IMR-90 (cell line): ENCODE measurements at regions not wholly inside any gene's neighbourhood (a gene's known extent, or its start where the extent isn't known, plus 50 kb on each side); places are given as distances from the start of the nearest gene placed in this dataset.

ENCODE experiments used
- ATAC-seq: fragments of 200-7000 bp; cut with Tn5 transposase; 2 replicates; pipeline ENCODE4 v1.9.1; 2020; ENCODE audit warnings: low read depth, mild to moderate bottlenecking, moderate library complexity
- BruUV-seq: library from RNA; stranded (reverse); fragments of 400-500 nt; replicated peaks from 2 replicates; lab custom pipeline; 2021; lab: Mats Ljungman, UMichigan
- CTCF ChIA-PET: fragments of 300-600 bp; formaldehyde crosslinking; extraction: SDS; loops from one replicate; lab custom pipeline; 2021; ENCODE audit warnings: antibody characterized with exemption; lab: Yijun Ruan, JAX
- POLR2A ChIA-PET: fragments of 300-600 bp; sonication (Branson Sonifier 250); formaldehyde crosslinking; loops from one replicate; lab custom pipeline; 2022; ENCODE audit warnings: antibody characterized with exemption; ENCODE audit not compliant: unreplicated experiment; lab: Charles Lee
- DNase-seq: peaks from one replicate; pipeline ENCODE4 v3.0.0; 2013
- H2AFZ ChIP-seq: replicated peaks from 2 replicates; pipeline ENCODE3; 2013; ENCODE audit warnings: low read length, mild to moderate bottlenecking; ENCODE audit not compliant: poor library complexity
- H2AK5ac ChIP-seq: 2 replicates; pipeline ENCODE4 v1.6.1; 2013; ENCODE audit warnings: low read depth, low read length, inconsistent platforms
- H2AK9ac ChIP-seq: replicated peaks from 2 replicates; pipeline ENCODE3; 2013; ENCODE audit warnings: mild to moderate bottlenecking, low read depth, low read length, moderate library complexity; ENCODE audit not compliant: poor library complexity
- H2BK120ac ChIP-seq: 2 replicates; pipeline ENCODE4 v1.6.1; 2013; ENCODE audit warnings: low read depth, low read length, inconsistent platforms
- H2BK15ac ChIP-seq: 3 replicates; pipeline ENCODE4 v1.6.1; 2013; ENCODE audit warnings: low read depth, low read length, inconsistent platforms
- H2BK20ac ChIP-seq: 2 replicates; pipeline ENCODE4 v1.6.1; 2013; ENCODE audit warnings: low read depth, mild to moderate bottlenecking, inconsistent platforms, low read length, moderate library complexity
- H2BK5ac ChIP-seq: 2 replicates; pipeline ENCODE4 v1.6.1; 2013; ENCODE audit warnings: mild to moderate bottlenecking, low read depth, low read length, inconsistent platforms; ENCODE audit not compliant: poor library complexity, severe bottlenecking
- H3K14ac ChIP-seq: replicated peaks from 2 replicates; pipeline ENCODE4 v1.6.1; 2013; ENCODE audit warnings: low read depth, low read length, inconsistent platforms
- H3K18ac ChIP-seq: 2 replicates; pipeline ENCODE4 v1.6.1; 2013; ENCODE audit warnings: low read depth, low read length, control low read depth
- H3K23ac ChIP-seq: 2 replicates; pipeline ENCODE4 v1.6.1; 2013; ENCODE audit warnings: low read depth, low read length, inconsistent platforms
- H3K27ac ChIP-seq: 2 replicates; pipeline ENCODE4 v1.5.1; 2013; ENCODE audit warnings: mild to moderate bottlenecking, control low read depth, low read length; ENCODE audit not compliant: insufficient read depth
- H3K27me3 ChIP-seq: 2 replicates; pipeline ENCODE4 v1.6.1; 2013; ENCODE audit warnings: low read length; ENCODE audit not compliant: control insufficient read depth, insufficient read depth
- H3K36me3 ChIP-seq: 2 replicates; pipeline ENCODE4 v1.6.1; 2013; ENCODE audit warnings: low read length, mixed read lengths; ENCODE audit not compliant: control insufficient read depth, insufficient read depth
- H3K4ac ChIP-seq: 2 replicates; pipeline ENCODE4 v1.6.1; 2013; ENCODE audit warnings: low read depth, low read length, inconsistent platforms
- H3K4me1 ChIP-seq: 2 replicates; pipeline ENCODE4 v1.6.1; 2013; ENCODE audit warnings: low read length, mixed read lengths; ENCODE audit not compliant: control insufficient read depth, insufficient read depth
- H3K4me2 ChIP-seq: 2 replicates; pipeline ENCODE4 v1.6.1; 2013; ENCODE audit warnings: low read depth, mild to moderate bottlenecking, control low read depth, low read length, moderate library complexity
- H3K4me3 ChIP-seq: 2 replicates; pipeline ENCODE4 v1.5.1; 2013; ENCODE audit warnings: low read depth, mild to moderate bottlenecking, control low read depth, low read length, moderate library complexity; ENCODE audit not compliant: insufficient read depth
- H3K56ac ChIP-seq: 2 replicates; pipeline ENCODE4 v1.6.1; 2013; ENCODE audit warnings: low read length, inconsistent platforms; ENCODE audit not compliant: insufficient read depth; ENCODE audit errors: extremely low read depth
- H3K79me1 ChIP-seq, 2 experiments: 2 replicates each; pipeline ENCODE4 v1.6.1; 2013; ENCODE audit warnings: low read length in 2 of 2, inconsistent platforms in 1 of 2, low read depth in 1 of 2
- H3K9ac ChIP-seq: 2 replicates; pipeline ENCODE4 v1.6.1; 2013; ENCODE audit warnings: low read depth, low read length, control low read depth
- H3K9me1 ChIP-seq: 2 replicates; pipeline ENCODE4 v1.6.1; 2013; ENCODE audit warnings: low read length, inconsistent platforms; ENCODE audit not compliant: insufficient read depth
- H3K9me3 ChIP-seq: 2 replicates; pipeline ENCODE4 v1.6.1; 2013; ENCODE audit warnings: low read length; ENCODE audit not compliant: control insufficient read depth, insufficient read depth
- H4K20me1 ChIP-seq: 2 replicates; pipeline ENCODE4 v1.6.1; 2013; ENCODE audit warnings: low read length, inconsistent platforms; ENCODE audit not compliant: insufficient read depth
- H4K5ac ChIP-seq: 2 replicates; pipeline ENCODE4 v1.6.1; 2013; ENCODE audit warnings: mild to moderate bottlenecking, low read depth, low read length, control low read depth
- H4K8ac ChIP-seq, 2 experiments: 2 replicates each; pipeline ENCODE4 v1.6.1; 2013; ENCODE audit warnings: low read depth in 2 of 2, low read length in 2 of 2, control low read depth in 1 of 2, inconsistent platforms in 1 of 2
- H4K91ac ChIP-seq: 2 replicates; pipeline ENCODE4 v1.6.1; 2013; ENCODE audit warnings: low read depth, low read length, inconsistent platforms; ENCODE audit not compliant: insufficient read depth
- CEBPB ChIP-seq: IDR thresholded peaks from 2 replicates; pipeline ENCODE4 v1.6.1; 2012; ENCODE audit warnings: low read depth, low read length, improper control_type of control experiment
- MAFK ChIP-seq: IDR thresholded peaks from 2 replicates; pipeline ENCODE4 v1.6.1; 2012; ENCODE audit warnings: low read depth, low read length, improper control_type of control experiment
- POLR2A ChIP-seq: IDR thresholded peaks from 2 replicates; pipeline ENCODE4 v1.6.1; 2012; ENCODE audit warnings: mild to moderate bottlenecking, low read depth, low read length
- WGBS, 2 experiments: methylation state at CpG; one replicate each; pipeline versions ENCODE4 v1.1.5 to v1.1.7; 2013; ENCODE audit warnings: missing lambda C conversion rate in 2 of 2; ENCODE audit not compliant: insufficient read length in 1 of 2; ENCODE audit errors: extremely low coverage in 2 of 2; 5-methylcytosine and 5-hydroxymethylcytosine counted together
- dilution Hi-C: fragments of 300-500 bp; cut with HindIII; formaldehyde crosslinking; loops from one replicate; pipeline ENCODE4 v1.14.3; 2018; ENCODE audit warnings: low sequenced_read_pairs; ENCODE audit not compliant: unreplicated experiment
- in situ Hi-C: fragments of 300-500 bp; cut with MboI; formaldehyde crosslinking; loops from 3 replicates; pipeline ENCODE4 v1.14.3; 2019; ENCODE audit warnings: low sequenced_read_pairs, inconsistent platforms, mixed read lengths
- intact Hi-C: fragments of 100-400 bp; cut with micrococcal nuclease; formaldehyde crosslinking; loops from 2 replicates; pipeline ENCODE4 v1.10.0; 2022

- H3K9me1 ChIP-seq, result no peaks in the 10 kb centered on the region; the same call in 1 of the 2 replicates
- H3K9ac ChIP-seq, result no peak overlapping the region
- no peak overlapping the region for H3K23ac ChIP-seq
- H3K79me1 ChIP-seq, result no peaks in the 10 kb centered on the region
- no peak overlapping the region for H2AFZ ChIP-seq
- no peak overlapping the region for H3K4ac ChIP-seq
- WGBS, 2 experiments, result no CpG with 5 or more reads among the region's 9 CpGs
- no peak overlapping the region for H3K18ac ChIP-seq
- H3K4me1 ChIP-seq, result no peaks in the 10 kb centered on the region
- ChIA-PET CTCF (no interaction called here), POLR2A (no interaction called here)
- no peak overlapping the region for H3K27ac ChIP-seq
- dilution Hi-C loops, result no loop called here
- no peak overlapping the region for H2AK5ac ChIP-seq
- H2AK9ac ChIP-seq, result no peak overlapping the region
- H2BK120ac ChIP-seq, result no peak overlapping the region
- TF ChIP-seq POLR2A (no peak), MAFK (no peak), CEBPB (no peak)
- in situ Hi-C loops, result no loop called here
- no peak overlapping the region for H2BK15ac ChIP-seq
- DNase-seq (peak; percentile 64), ATAC-seq (no peak)
- no peak overlapping the region for H4K91ac ChIP-seq
- H3K56ac ChIP-seq, result no peak overlapping the region
- H4K8ac ChIP-seq, result no peak overlapping the region
- no peak overlapping the region for H3K4me2 ChIP-seq
- H4K5ac ChIP-seq, result no peak overlapping the region
- no peaks in the 10 kb centered on the region for H3K36me3 ChIP-seq
- no peak overlapping the region for H2BK20ac ChIP-seq
- intact Hi-C loops, result no loop called here
- H3K4me3 ChIP-seq, result no peak overlapping the region
- no peaks in the 10 kb centered on the region for H3K27me3 ChIP-seq
- no peak overlapping the region for H3K14ac ChIP-seq
- no peaks in the 10 kb centered on the region for H4K20me1 ChIP-seq
- H3K9me3 ChIP-seq, result 0 out of 2 replicates have a peak, but pooled peaks cover 3% of the 10 kb centered on the region
- no peak overlapping the region for H2BK5ac ChIP-seq
- no TSS peak for BruUV-seq
Observed at GRCh38 chr10:33453081-33454025, 118.9 kb upstream of the NRP1 start.
